Neural progenitor cell (in vitro differentiated cells): ENCODE measurements at regions not wholly inside any gene's neighbourhood (a gene's known extent, or its start where the extent isn't known, plus 50 kb on each side); places are given as distances from the start of the nearest gene placed in this dataset.

Source experiments
- EZH2 ChIP-seq: fragments of 200-600 bp; sonication (generic); IDR thresholded peaks from 2 replicates; pipeline ENCODE4 v1.6.1; 2017; ENCODE audit warnings: antibody characterized with exemption, mild to moderate bottlenecking, moderate library complexity
- EZH2phosphoT487 ChIP-seq: fragments of 200-600 bp; sonication (generic); IDR thresholded peaks from 2 replicates; pipeline ENCODE4 v1.6.1; 2017; ENCODE audit warnings: antibody characterized with exemption
- TF ChIP-seq, protein P1 (sequence below): fragments of 200-600 bp; sonication (generic); IDR thresholded peaks from 2 replicates; pipeline ENCODE4 v1.5.1; 2017; ENCODE audit warnings: antibody characterized with exemption, mild to moderate bottlenecking

DNA sequence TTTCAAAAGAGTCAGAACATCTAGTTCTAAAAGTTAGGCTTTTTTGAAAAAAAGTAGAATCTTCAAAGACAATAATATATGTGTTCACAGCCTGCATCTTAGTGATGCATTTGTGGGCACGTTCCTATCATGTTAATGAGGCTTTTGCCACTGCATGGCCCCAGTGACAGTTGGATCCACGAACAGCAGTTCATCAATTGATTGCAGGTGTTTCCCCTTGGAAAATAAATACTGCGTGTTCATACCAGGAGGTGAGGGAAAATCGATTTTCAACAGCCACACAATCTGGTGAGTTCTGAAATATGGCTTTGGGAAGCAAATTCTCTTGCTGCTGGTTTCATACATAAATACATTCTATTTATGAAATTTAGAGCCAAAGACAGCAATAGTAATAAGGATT is 343.8 kb upstream of the SLC10A2 start:
- TF ChIP-seq, protein P1, sequence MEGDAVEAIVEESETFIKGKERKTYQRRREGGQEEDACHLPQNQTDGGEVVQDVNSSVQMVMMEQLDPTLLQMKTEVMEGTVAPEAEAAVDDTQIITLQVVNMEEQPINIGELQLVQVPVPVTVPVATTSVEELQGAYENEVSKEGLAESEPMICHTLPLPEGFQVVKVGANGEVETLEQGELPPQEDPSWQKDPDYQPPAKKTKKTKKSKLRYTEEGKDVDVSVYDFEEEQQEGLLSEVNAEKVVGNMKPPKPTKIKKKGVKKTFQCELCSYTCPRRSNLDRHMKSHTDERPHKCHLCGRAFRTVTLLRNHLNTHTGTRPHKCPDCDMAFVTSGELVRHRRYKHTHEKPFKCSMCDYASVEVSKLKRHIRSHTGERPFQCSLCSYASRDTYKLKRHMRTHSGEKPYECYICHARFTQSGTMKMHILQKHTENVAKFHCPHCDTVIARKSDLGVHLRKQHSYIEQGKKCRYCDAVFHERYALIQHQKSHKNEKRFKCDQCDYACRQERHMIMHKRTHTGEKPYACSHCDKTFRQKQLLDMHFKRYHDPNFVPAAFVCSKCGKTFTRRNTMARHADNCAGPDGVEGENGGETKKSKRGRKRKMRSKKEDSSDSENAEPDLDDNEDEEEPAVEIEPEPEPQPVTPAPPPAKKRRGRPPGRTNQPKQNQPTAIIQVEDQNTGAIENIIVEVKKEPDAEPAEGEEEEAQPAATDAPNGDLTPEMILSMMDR = no peak
- TF ChIP-seq EZH2 (no peak), EZH2phosphoT487 (no peak)
